NT2/D1 (cell line): ENCODE measurements at regions not wholly inside any gene's neighbourhood (a gene's known extent, or its start where the extent isn't known, plus 50 kb on each side); places are given as distances from the start of the nearest gene placed in this dataset.

Source experiments
- SUZ12 ChIP-seq: IDR thresholded peaks from 2 replicates; pipeline ENCODE4 v1.6.1; 2011; ENCODE audit not compliant: insufficient read length, insufficient read depth; ENCODE audit errors: extremely low read depth
- YY1 ChIP-seq: IDR thresholded peaks from 2 replicates; pipeline ENCODE4 v1.6.1; 2011; ENCODE audit not compliant: insufficient read length, insufficient read depth

- no peak for TF ChIP-seq YY1
- no peak for TF ChIP-seq SUZ12
Observed at GRCh38 chr11:103547691-103548090, 438.5 kb downstream of the DYNC2H1 start.
